ENCODE measurements at regions not wholly inside any gene's neighbourhood (a gene's known extent, or its start where the extent isn't known, plus 50 kb on each side); places are given as distances from the start of the nearest gene placed in this dataset.

- WGBS: 81% methylated on average over 2 of the region's 2 CpGs
- Histone ChIP-seq H3K9ac (ENCODE audit: low read depth in 1 of 2, low read length in 2 of 2) (no peak overlapping the region), H3K36me3 (ENCODE audit: control insufficient read depth in 4 of 4, insufficient read depth in 3 of 4, low read depth in 1 of 4, low read length in 3 of 4) (no peaks in the 10 kb centered on the region), H3K4me3 (ENCODE audit: low read depth in 1 of 3, low read length in 3 of 3) (no peak overlapping the region), H3K27ac (ENCODE audit: low read depth in 1 of 2, low read length in 2 of 2) (no peak overlapping the region), H3K4me1 (ENCODE audit: control insufficient read depth in 4 of 4, insufficient read depth in 4 of 4, low read length in 3 of 4) (no peaks in the 10 kb centered on the region), H3K9me3 (ENCODE audit: control insufficient read depth in 4 of 4, low read length in 3 of 4) (peaks cover 2 to 19% (median 9%) of the 10 kb centered on the region in 4 donors), H3K27me3 (ENCODE audit: control insufficient read depth in 4 of 4, insufficient read depth in 4 of 4, low read length in 3 of 4) (peaks cover 0 to 6% (median 0%) of the 10 kb centered on the region in 4 donors)
- no peak for TF ChIP-seq NR2F2 (IDR thresholded peaks at IDR 0.05)
- TF ChIP-seq CTCF (IDR thresholded peaks at IDR 0.05; ENCODE audit: low read depth, low read length, missing input control): no peak
- no peak for TF ChIP-seq TAF1 (conservative IDR thresholded peaks at IDR 0.05)
- no peak for TF ChIP-seq EGR1 (IDR thresholded peaks at IDR 0.05; ENCODE audit: low read depth in 2 of 2)
- no peak for TF ChIP-seq REST (IDR thresholded peaks at IDR 0.05)
- no peak for TF ChIP-seq YY1 (IDR thresholded peaks at IDR 0.05)
- no peak for TF ChIP-seq MAX (IDR thresholded peaks at IDR 0.05)
- TF ChIP-seq RXRA (IDR thresholded peaks at IDR 0.05): no peak
- TF ChIP-seq HNF4G (IDR thresholded peaks at IDR 0.05): no peak
- TF ChIP-seq FOXA2 (IDR thresholded peaks at IDR 0.05): no peak
- no peak for TF ChIP-seq HNF4A (conservative IDR thresholded peaks at IDR 0.05)
- no peak for TF ChIP-seq FOXA1 (IDR thresholded peaks at IDR 0.05)
- no peak for TF ChIP-seq ZBTB33 (IDR thresholded peaks at IDR 0.05)
- no peak for TF ChIP-seq SP1 (IDR thresholded peaks at IDR 0.05)
- TF ChIP-seq GABPA (IDR thresholded peaks at IDR 0.05 in 1 of 2, conservative IDR thresholded peaks at IDR 0.05 in 1 of 2): no peak
- no peak for TF ChIP-seq RAD21 (IDR thresholded peaks at IDR 0.05)
- no peak for TF ChIP-seq JUND (IDR thresholded peaks at IDR 0.05)
- TF ChIP-seq ATF3 (IDR thresholded peaks at IDR 0.05): no peak
- no peak for DNase-seq (ENCODE audit: low spot score)
These were observed 392.1 kb upstream of the HS6ST1 start for GRCh38 chr2:128710729-128711128.

Data from liver (tissue), 8 donors.